Tibial nerve (tissue), 4 donors: ENCODE measurements at regions not wholly inside any gene's neighbourhood (a gene's known extent, or its start where the extent isn't known, plus 50 kb on each side); places are given as distances from the start of the nearest gene placed in this dataset.

Experiments used
- CTCF ChIP-seq, 5 experiments: fragments of 200-600 bp in 3 of 5; fragments of 450-650 bp in 2 of 5; sonication (generic) in 3 of 5; IDR thresholded peaks; one replicate each; pipeline ENCODE4 v1.5.1; 2016 to 2019; ENCODE audit warnings: antibody characterized with exemption in 5 of 5, mild to moderate bottlenecking in 3 of 5, moderate library complexity in 2 of 5
- EP300 ChIP-seq, 2 donors: sonication (generic); formaldehyde crosslinking; IDR thresholded peaks; one replicate each; pipeline ENCODE4 v1.6.1; 2017; ENCODE audit warnings: antibody characterized with exemption in 2 of 2, mild to moderate bottlenecking in 1 of 2
- POLR2A ChIP-seq, 2 donors: fragments of 450-650 bp; IDR thresholded peaks; one replicate each; pipeline ENCODE4 v1.6.1; 2017; ENCODE audit warnings: antibody characterized with exemption in 2 of 2, mild to moderate bottlenecking in 2 of 2, moderate library complexity in 2 of 2

GRCh38 chr6:11931296-11932035 lies 80.6 kb upstream of the HIVEP1 start:
- TF ChIP-seq CTCF (IDR thresholded peaks at IDR 0.05) (no peak), EP300 (IDR thresholded peaks at IDR 0.05) (no peak), POLR2A (IDR thresholded peaks at IDR 0.05) (no peak)
